SK-N-SH (cell line): ENCODE measurements at regions not wholly inside any gene's neighbourhood (a gene's known extent, or its start where the extent isn't known, plus 50 kb on each side); places are given as distances from the start of the nearest gene placed in this dataset.

ENCODE experiments used
- CHD2 ChIP-seq: fragments of 150-350 bp; IDR thresholded peaks from 2 replicates; pipeline ENCODE4 v1.6.1; 2018; ENCODE audit warnings: low read length; ENCODE audit not compliant: partially characterized antibody
- CTCF ChIP-seq: fragments of 200-600 bp; sonication (generic); IDR thresholded peaks from 2 replicates; pipeline ENCODE4 v1.6.1; 2017; ENCODE audit warnings: antibody characterized with exemption, mild to moderate bottlenecking, moderate library complexity
- EP300 ChIP-seq, 2 experiments: IDR thresholded peaks; 2 replicates each; pipeline versions ENCODE4 v1.4.0 to v1.6.1; 2012; ENCODE audit warnings: borderline replicate concordance in 1 of 2, low read depth in 1 of 2, low read length in 1 of 2
- EZH2phosphoT487 ChIP-seq: fragments of 200-600 bp; sonication (generic); IDR thresholded peaks from 2 replicates; pipeline ENCODE4 v1.6.1; 2017; ENCODE audit warnings: low read depth, mixed run types, mild to moderate bottlenecking, antibody characterized with exemption, moderate library complexity, borderline replicate concordance
- GABPA ChIP-seq: IDR thresholded peaks from 2 replicates; pipeline ENCODE4 v1.4.0; 2012; ENCODE audit warnings: low read depth, mild to moderate bottlenecking
- MAX ChIP-seq: IDR thresholded peaks from 2 replicates; pipeline ENCODE4 v1.4.0; 2012; ENCODE audit warnings: low read depth
- MXI1 ChIP-seq: IDR thresholded peaks from 2 replicates; pipeline ENCODE4 v1.6.1; 2012; ENCODE audit warnings: mild to moderate bottlenecking, low read depth, low read length, improper control_type of control experiment
- POLR2AphosphoS5 ChIP-seq: IDR thresholded peaks from 2 replicates; pipeline ENCODE4 v1.6.1; 2012; ENCODE audit warnings: low read depth, low read length
- RXRA ChIP-seq: IDR thresholded peaks from 2 replicates; pipeline ENCODE4 v1.4.0; 2012; ENCODE audit warnings: low read depth, mild to moderate bottlenecking, borderline replicate concordance
- SMC3 ChIP-seq: IDR thresholded peaks from 2 replicates; pipeline ENCODE4 v1.6.1; 2012; ENCODE audit warnings: low read depth, low read length, improper control_type of control experiment
- TAF1 ChIP-seq: IDR thresholded peaks from 2 replicates; pipeline ENCODE4 v1.6.1; 2012; ENCODE audit warnings: low read depth, mild to moderate bottlenecking, low read length, moderate library complexity, borderline replicate concordance
- TCF12 ChIP-seq: IDR thresholded peaks from 2 replicates; pipeline ENCODE4 v1.4.0; 2012
- TEAD4 ChIP-seq: IDR thresholded peaks from 2 replicates; pipeline ENCODE4 v1.4.0; 2012; ENCODE audit warnings: mild to moderate bottlenecking, borderline replicate concordance; ENCODE audit not compliant: insufficient read depth
- USF2 ChIP-seq: fragments of 150-350 bp; IDR thresholded peaks from 2 replicates; pipeline ENCODE4 v1.6.1; 2017; ENCODE audit warnings: antibody characterized with exemption, low read length, low read depth, borderline replicate concordance

GRCh38 chr4:186952709-186953108 lies 229.1 kb upstream of the FAT1 start:
- no peak for TF ChIP-seq TEAD4
- no peak for TF ChIP-seq CTCF
- no peak for TF ChIP-seq USF2
- TF ChIP-seq EZH2phosphoT487 = no peak
- no peak for TF ChIP-seq MAX
- no peak for TF ChIP-seq RXRA
- no peak for TF ChIP-seq EP300 (IDR thresholded peaks at IDR 0.05; ENCODE audit: borderline replicate concordance in 1 of 2, low read depth in 1 of 2, low read length in 1 of 2)
- TF ChIP-seq TAF1 = no peak
- TF ChIP-seq GABPA = no peak
- TF ChIP-seq POLR2AphosphoS5 = no peak
- no peak for TF ChIP-seq TCF12
- no peak for TF ChIP-seq MXI1
- TF ChIP-seq SMC3 = no peak
- no peak for TF ChIP-seq CHD2
